BLaER1 (cell line): ENCODE measurements at regions not wholly inside any gene's neighbourhood (a gene's known extent, or its start where the extent isn't known, plus 50 kb on each side); places are given as distances from the start of the nearest gene placed in this dataset.

ENCODE experiments used
- H3K27ac ChIP-seq: shearing (Covaris generic); formaldehyde crosslinking; 2 replicates; pipeline ENCODE4 v1.8.1; 2022
- H3K27me3 ChIP-seq: shearing (Covaris generic); formaldehyde crosslinking; 2 replicates; pipeline ENCODE4 v1.8.1; 2022
- H3K36me3 ChIP-seq: shearing (Covaris generic); formaldehyde crosslinking; 2 replicates; pipeline ENCODE4 v1.8.1; 2022
- H3K4me1 ChIP-seq: shearing (Covaris generic); formaldehyde crosslinking; 2 replicates; pipeline ENCODE4 v1.8.1; 2022
- H3K4me2 ChIP-seq: shearing (Covaris generic); formaldehyde crosslinking; 2 replicates; pipeline ENCODE4 v1.8.1; 2022
- H3K4me3 ChIP-seq: shearing (Covaris generic); formaldehyde crosslinking; 2 replicates; pipeline ENCODE4 v1.8.1; 2022
- H3K9ac ChIP-seq: shearing (Covaris generic); formaldehyde crosslinking; 2 replicates; pipeline ENCODE4 v1.8.1; 2022
- H3K9me3 ChIP-seq: shearing (Covaris generic); formaldehyde crosslinking; 2 replicates; pipeline ENCODE4 v1.8.1; 2022
- H4K20me1 ChIP-seq: shearing (Covaris generic); formaldehyde crosslinking; 2 replicates; pipeline ENCODE4 v1.8.1; 2022
- Cebpa-rat ChIP-seq: shearing (Covaris generic); IDR thresholded peaks from 2 replicates; pipeline ENCODE4 v1.8.1; 2022

DNA sequence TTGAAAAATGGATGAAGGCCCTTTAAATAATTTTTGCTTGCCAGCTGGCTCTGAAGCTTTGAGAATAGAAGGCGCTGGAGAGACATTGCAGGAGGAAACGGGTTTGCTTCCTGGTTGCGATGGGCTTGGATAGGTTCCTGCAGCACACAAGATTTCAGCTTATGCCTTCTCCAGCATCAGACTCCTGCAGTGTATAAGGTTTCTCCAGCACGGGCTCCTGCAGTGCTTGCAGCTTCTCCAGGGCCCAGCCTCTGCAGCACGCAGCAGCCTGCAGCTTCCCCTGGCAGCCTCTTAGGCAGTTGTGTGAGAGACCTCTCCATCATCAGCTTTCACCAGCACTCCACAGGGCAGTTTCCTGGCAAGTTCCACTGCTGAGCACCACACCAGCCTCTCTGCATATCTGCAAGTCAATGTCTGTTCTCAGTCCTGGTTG lies 78.7 kb upstream of the ZDHHC17 start:
- Histone ChIP-seq H3K4me2 (peak overlapping the region; percentile 66), H3K9me3 (no peaks in the 10 kb centered on the region), H3K4me1 (peaks cover 20% of the 10 kb centered on the region), H3K4me3 (no peak overlapping the region), H3K27me3 (no peaks in the 10 kb centered on the region), H3K9ac (no peak overlapping the region), H4K20me1 (no peaks in the 10 kb centered on the region), H3K36me3 (no peaks in the 10 kb centered on the region), H3K27ac (no peak overlapping the region)
- no peak for TF ChIP-seq Cebpa-rat

- no peak for TF ChIP-seq Cebpa-rat
- Histone ChIP-seq H3K36me3 (no peaks in the 10 kb centered on the region), H3K9ac (no peak overlapping the region), H3K27me3 (no peaks in the 10 kb centered on the region), H3K4me1 (peaks cover 22% of the 10 kb centered on the region), H3K4me2 (peak overlapping the region; percentile 43), H3K4me3 (no peak overlapping the region), H4K20me1 (no peaks in the 10 kb centered on the region), H3K27ac (no peak overlapping the region), H3K9me3 (no peaks in the 10 kb centered on the region)
Measured at GRCh38 chr12:76687981-76688380, 75.9 kb upstream of the ZDHHC17 start.

DNA sequence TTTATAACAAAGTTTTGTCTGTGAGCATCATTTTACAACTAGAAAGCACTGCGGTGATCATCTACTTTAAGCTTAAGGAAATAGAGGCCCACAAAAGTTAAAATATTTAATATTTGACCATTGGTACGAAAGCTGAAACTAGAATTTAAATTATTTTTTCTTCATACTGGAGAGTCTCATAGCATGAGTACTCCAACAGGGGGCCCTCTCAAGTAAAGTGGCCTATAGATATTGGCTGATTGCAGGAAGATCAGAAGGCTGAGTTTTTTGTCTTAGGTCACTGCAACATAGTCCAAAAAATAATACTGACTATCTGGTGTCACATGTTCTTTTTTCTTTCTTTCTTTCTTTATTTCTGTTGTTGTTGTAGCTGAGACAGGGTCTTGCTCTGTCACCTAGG lies 75.3 kb upstream of the ZDHHC17 start:
- no peak overlapping the region for H3K27ac ChIP-seq
- TF ChIP-seq Cebpa-rat, result no peak

DNA sequence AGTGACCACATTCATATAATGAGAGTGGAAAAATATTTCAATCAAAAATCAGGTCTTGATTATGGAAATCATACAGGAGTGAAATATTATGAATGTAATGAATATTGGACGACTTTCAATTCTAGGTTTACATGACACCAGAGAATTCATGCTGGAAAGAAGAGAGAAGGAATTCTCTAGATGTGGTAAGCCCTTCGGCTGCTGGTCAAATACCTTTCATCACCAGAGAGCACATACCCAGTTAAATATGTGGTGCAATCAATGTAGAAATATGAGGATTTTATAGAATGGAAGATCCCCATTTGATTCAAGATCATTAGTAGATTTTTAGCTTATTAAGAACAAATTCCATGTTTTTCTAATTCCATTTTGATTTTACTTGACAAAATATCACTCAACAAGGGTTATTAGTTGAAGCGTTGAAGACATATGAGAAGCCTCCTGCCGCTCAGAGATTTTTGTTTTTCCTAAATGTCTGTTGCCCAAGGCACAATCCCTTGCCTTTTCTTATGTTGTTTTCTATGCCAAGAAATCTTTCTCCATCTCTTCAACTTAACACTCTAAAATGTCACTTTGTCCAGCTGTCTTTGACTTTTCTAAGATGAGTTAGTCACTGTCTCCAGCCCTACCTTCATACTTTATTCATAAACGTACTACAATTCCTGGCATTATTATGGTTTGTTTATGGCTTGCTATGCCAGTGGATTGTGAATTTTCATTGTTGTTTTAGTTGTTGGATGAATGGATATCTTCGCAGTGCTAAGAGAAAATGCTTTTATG lies 72.8 kb upstream of the ZDHHC17 start:
- Histone ChIP-seq H3K9me3 (no peaks in the 10 kb centered on the region), H3K9ac (no peak overlapping the region), H3K27ac (no peak overlapping the region), H3K4me1 (peaks cover 21% of the 10 kb centered on the region), H3K4me2 (no peak overlapping the region), H3K36me3 (no peaks in the 10 kb centered on the region), H4K20me1 (no peaks in the 10 kb centered on the region), H3K27me3 (no peaks in the 10 kb centered on the region), H3K4me3 (no peak overlapping the region)
- no peak for TF ChIP-seq Cebpa-rat

More for the DNA sequence above, 75.3 kb upstream of the ZDHHC17 start:
- Histone ChIP-seq H3K27me3 (no peaks in the 10 kb centered on the region), H3K9me3 (no peaks in the 10 kb centered on the region), H4K20me1 (no peaks in the 10 kb centered on the region), H3K9ac (no peak overlapping the region), H3K4me3 (no peak overlapping the region), H3K4me2 (no peak overlapping the region), H3K4me1 (peaks cover 29% of the 10 kb centered on the region), H3K36me3 (no peaks in the 10 kb centered on the region)

DNA sequence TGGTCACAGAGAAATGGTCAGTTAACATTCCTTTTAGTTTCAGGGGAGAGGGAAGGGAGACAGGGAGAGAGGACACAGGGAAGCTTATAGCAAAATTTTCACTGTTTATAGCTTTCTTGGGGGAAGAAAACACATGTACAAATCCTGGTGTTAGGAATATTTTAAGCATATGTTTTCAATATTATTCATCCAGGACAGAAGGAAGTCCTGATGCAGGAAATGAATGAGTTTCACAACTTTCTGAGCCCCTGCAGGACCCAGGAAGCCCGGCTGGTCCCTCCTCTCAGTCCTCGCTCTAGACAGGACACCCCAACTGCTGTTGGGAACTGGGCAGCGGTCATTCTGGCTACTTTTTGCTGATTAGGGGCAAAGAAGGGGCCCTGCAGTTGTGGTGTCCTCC lies 71.1 kb upstream of the ZDHHC17 start:
- Histone ChIP-seq H3K4me2 (0 out of 2 replicates have a peak overlapping the region, but pooled peaks have one; percentile 8), H3K4me3 (no peak overlapping the region), H4K20me1 (no peaks in the 10 kb centered on the region), H3K27me3 (no peaks in the 10 kb centered on the region), H3K9me3 (no peaks in the 10 kb centered on the region), H3K9ac (no peak overlapping the region), H3K36me3 (no peaks in the 10 kb centered on the region), H3K27ac (no peak overlapping the region), H3K4me1 (peaks cover 28% of the 10 kb centered on the region)
- no peak for TF ChIP-seq Cebpa-rat

DNA sequence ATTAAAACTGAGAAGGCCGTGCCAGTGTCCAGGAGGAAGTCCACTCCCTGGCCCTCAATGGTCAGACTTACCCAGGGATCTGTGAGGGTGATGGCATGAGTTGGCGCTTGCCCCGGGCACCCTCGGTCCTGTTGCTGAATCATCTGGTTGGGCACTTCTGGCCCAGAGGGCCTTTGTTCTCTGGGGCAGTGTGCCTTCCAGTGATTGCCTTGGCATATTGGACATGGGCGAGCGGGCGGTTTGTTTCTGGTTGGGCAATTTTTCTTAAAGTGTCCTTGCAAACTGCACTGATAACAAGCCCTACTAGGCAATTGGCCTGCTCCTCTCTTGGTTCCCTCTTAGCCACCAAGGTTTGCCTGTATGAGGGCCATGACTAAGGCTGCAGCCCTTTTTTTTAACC lies 69.5 kb upstream of the ZDHHC17 start:
- Histone ChIP-seq H3K9me3 (no peaks in the 10 kb centered on the region), H3K9ac (no peak overlapping the region), H3K4me3 (no peak overlapping the region), H3K27me3 (no peaks in the 10 kb centered on the region), H3K4me1 (peaks cover 40% of the 10 kb centered on the region), H3K36me3 (no peaks in the 10 kb centered on the region), H3K4me2 (no peak overlapping the region), H4K20me1 (no peaks in the 10 kb centered on the region), H3K27ac (no peak overlapping the region)
- TF ChIP-seq Cebpa-rat, result no peak

DNA sequence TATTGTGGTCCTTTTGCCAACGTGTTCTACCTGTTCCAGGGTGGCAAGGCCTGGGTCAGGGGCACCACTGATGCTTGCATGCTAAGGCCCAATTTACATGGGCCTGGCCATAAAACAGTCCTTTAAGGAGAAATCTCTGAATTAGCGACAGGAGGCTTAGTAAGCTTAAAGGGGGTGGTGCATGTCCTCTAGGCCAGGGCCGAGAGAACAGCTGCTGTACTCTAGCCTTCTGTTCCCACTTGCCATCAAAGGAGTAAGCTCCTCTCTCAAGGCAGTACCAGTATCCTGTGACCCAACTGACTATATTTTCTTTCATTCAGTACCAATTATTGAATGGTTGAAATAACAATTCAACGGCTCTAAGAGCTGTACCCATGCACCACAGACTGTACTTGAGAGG lies 67.7 kb upstream of the ZDHHC17 start:
- Histone ChIP-seq H3K4me3 (no peak overlapping the region), H3K4me1 (peaks cover 51% of the 10 kb centered on the region), H3K27me3 (no peaks in the 10 kb centered on the region), H3K9ac (no peak overlapping the region), H4K20me1 (no peaks in the 10 kb centered on the region), H3K27ac (no peak overlapping the region), H3K9me3 (no peaks in the 10 kb centered on the region), H3K4me2 (no peak overlapping the region), H3K36me3 (no peaks in the 10 kb centered on the region)
- TF ChIP-seq Cebpa-rat, result no peak

- Histone ChIP-seq H3K27ac (0 out of 2 replicates have a peak overlapping the region, but pooled peaks have one; percentile 19), H4K20me1 (no peaks in the 10 kb centered on the region), H3K9ac (no peak overlapping the region), H3K4me1 (peaks cover 67% of the 10 kb centered on the region), H3K27me3 (no peaks in the 10 kb centered on the region), H3K9me3 (no peaks in the 10 kb centered on the region), H3K4me2 (peak overlapping the region; percentile 67), H3K36me3 (no peaks in the 10 kb centered on the region), H3K4me3 (no peak overlapping the region)
- TF ChIP-seq Cebpa-rat, result no peak
Measured at GRCh38 chr12:76697849-76698248, 66.1 kb upstream of the ZDHHC17 start.

DNA sequence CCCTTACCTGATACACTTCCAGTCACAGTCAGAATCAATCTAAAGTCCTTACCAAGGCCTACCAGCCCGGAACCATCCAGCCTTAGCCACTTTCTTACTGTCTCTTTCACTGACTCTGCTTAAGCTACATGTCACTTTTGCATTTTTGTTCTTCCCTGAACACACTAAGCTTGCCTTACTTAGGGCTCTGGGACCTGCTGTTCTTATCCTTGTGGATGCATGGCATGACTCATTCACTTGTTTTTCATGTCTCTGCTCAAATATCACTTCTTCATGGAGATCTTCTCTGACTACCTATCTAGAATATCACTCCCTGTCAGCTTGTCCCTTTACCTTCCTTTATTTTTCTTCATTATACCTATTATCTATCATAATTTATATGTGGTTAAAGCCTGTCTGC lies 65.6 kb upstream of the ZDHHC17 start:
- peak overlapping the region; percentile 67 for H3K4me2 ChIP-seq

DNA sequence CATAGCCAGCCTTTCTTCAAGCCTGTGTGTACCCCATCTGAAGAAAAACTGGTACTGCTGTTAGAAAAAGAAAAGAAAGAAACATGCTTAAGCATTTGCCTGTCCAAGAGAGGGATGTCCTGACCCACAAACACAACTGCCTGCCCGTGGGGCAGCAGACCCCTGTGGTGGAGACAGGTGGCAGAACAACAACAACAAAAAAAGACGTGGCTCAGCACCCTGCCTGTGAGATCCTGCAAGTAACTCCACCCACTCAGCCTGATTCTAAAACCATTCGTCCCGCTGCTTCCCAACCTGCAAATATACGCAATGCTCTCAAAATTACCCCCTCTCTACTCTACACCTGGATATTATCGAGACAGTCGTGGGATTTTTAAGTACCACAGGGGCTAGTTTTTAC lies 64.9 kb upstream of the ZDHHC17 start:
- Histone ChIP-seq H3K9me3 (no peaks in the 10 kb centered on the region), H4K20me1 (no peaks in the 10 kb centered on the region), H3K27ac (no peak overlapping the region), H3K9ac (no peak overlapping the region), H3K27me3 (no peaks in the 10 kb centered on the region), H3K4me2 (peak overlapping the region; percentile 67), H3K4me3 (no peak overlapping the region), H3K36me3 (no peaks in the 10 kb centered on the region), H3K4me1 (peaks cover 67% of the 10 kb centered on the region)
- TF ChIP-seq Cebpa-rat, result no peak

More for the DNA sequence above, 65.6 kb upstream of the ZDHHC17 start:
- no peak overlapping the region for H3K4me3 ChIP-seq
- 0 out of 2 replicates have a peak overlapping the region, but pooled peaks have one; percentile 19 for H3K27ac ChIP-seq
- no peaks in the 10 kb centered on the region for H3K36me3 ChIP-seq
- H3K9me3 ChIP-seq, result no peaks in the 10 kb centered on the region
- no peak for TF ChIP-seq Cebpa-rat
- no peaks in the 10 kb centered on the region for H3K27me3 ChIP-seq
- peaks cover 67% of the 10 kb centered on the region for H3K4me1 ChIP-seq
- H4K20me1 ChIP-seq, result no peaks in the 10 kb centered on the region
- no peak overlapping the region for H3K9ac ChIP-seq

DNA sequence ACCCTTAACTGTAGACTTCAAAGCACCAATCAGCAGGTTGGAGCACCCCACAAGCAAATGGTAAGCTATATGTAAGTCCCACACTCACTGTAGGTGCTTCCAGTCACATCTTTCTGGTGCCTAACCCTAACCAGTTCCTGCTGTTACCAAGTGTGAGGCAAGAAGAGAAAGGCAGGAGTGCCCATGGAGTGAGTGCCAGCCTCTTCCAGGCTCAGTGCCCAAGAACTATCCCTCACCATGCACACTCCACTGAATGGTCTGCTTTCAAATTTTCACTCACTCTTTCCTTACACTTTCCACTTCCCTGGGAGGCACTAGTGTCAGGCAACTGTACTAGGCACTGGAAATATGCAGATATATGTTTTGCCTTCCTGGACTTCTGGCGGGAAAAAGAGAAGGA lies 62.2 kb upstream of the ZDHHC17 start:
- TF ChIP-seq Cebpa-rat, result no peak
- peaks cover 93% of the 10 kb centered on the region for H3K4me1 ChIP-seq
- H3K9ac ChIP-seq, result no peak overlapping the region
- no peak overlapping the region for H3K4me3 ChIP-seq
- peak overlapping the region; percentile 78 for H3K4me2 ChIP-seq
- H3K36me3 ChIP-seq, result no peaks in the 10 kb centered on the region
- H3K9me3 ChIP-seq, result no peaks in the 10 kb centered on the region
- peak overlapping the region; percentile 23; the same call in 1 of the 2 replicates for H3K27ac ChIP-seq
- H4K20me1 ChIP-seq, result no peaks in the 10 kb centered on the region
- no peaks in the 10 kb centered on the region for H3K27me3 ChIP-seq
